ENCODE measurements at regions not wholly inside any gene's neighbourhood (a gene's known extent, or its start where the extent isn't known, plus 50 kb on each side); places are given as distances from the start of the nearest gene placed in this dataset.
"Not testable (repeated sequence)": the region's sequence is repeated elsewhere in the genome, so short reads cannot be mapped to it uniquely, and the experiment has no call there.

GRCh38 chr4:24179201-24179840 lies 289.5 kb upstream of the PPARGC1A start:
- intact Hi-C loops (cut with DNase I), result no loop called here

DNA sequence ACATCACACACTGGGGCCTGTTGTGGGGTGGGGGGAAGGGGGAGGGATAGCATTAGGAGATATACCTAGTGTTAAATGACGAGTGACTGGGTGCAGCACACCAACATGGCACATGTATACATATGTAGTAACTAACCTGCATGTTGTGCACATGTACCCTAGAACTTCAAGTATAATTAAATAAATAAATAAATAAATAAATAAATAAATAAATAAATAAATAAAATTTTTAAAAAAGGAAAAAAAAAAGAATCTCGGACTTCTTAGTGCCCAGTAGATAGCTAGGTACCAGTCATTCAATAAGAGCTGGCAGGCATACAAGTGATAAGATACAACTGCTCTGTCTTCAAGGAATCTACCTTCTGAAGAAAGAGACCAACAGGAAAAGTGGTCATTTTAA lies 287.6 kb upstream of the PPARGC1A start:
- intact Hi-C loops (cut with DNase I); DNase-seq: not testable (repeated sequence)

More at GRCh38 chr4:24179201-24179840, 289.5 kb upstream of the PPARGC1A start:
- no peak for DNase-seq

DNA sequence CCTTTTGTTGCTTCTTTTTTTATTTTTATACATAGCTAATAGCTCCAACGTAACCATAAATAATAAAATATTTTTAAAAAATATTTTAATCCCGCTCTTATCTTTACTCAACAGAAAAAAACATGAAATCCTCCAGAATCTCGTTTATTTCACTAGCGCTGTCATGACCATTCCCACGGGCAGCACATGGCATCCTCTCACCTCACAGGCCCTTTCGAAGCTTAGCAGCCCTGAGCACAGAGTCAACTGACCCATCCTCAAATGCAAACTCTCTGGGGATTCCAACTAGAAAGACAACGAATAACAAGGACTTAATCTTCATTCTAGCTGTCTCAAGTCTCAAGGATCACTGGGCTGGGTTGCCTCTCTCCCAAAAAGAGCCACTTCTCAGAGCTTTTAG lies 285.9 kb upstream of the PPARGC1A start:
- DNase-seq, result no peak
- intact Hi-C loops (cut with DNase I), result no loop called here

DNA sequence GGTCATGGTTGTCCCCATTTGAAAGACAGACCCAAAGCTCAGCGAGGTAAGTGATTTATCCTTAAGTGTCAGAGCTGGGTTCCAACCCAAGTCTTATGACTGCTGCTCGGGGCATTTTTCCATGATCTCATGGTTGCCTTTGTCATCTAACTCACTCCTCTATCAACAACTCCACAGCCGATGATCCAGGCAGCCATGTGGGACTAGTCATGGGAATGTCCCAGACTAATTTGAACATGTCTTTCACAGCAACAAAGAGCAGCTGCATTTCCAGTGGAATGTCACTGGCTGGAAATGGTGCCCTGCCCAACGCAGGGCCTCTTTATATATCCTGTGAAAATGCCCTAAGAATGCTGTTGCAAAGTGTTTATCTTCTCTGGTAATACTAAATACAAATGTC lies 284.8 kb upstream of the PPARGC1A start:
- DNase-seq, result no peak
- intact Hi-C loops (cut with DNase I), result no loop called here

DNA sequence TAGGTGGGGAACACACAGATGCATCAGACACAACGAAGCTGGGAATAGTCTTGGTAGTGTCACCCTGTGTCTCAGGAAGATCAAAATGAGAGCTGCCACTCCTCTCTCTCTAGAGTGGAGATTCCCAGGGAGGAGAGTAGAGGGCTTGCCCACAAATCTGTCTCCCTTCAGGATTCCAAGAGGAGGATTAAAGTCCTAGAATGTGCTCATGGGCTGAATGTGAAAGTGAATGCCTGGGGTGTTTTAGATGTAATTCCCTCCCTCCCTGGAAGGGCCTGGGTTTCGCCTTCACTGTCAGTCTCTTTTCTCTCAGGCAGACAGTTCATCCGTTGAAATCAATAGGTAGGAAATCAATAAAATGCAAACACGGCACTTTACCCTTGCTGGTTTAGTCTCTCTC lies 282.6 kb upstream of the PPARGC1A start:
- DNase-seq, result no peak
- intact Hi-C loops (cut with DNase I), result no loop called here

DNA sequence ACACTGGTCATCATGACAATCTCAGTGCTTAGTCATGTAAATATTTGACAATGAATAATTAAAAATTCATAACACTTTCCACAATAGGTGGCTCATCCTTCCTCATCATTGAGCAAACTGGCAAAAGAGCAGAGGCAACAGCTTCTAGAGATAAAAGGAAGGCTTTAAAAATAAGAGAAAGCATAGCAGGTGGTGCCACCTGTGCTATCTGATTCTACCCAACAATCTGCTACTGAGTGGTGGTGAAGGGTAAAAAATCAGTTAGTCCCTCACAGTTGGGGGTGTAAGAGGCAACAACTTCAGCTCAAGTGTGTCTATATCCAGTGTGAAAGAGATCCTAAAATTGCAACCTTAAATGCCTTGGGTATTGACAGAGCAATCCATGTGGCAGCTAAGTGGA lies 280.1 kb upstream of the PPARGC1A start:
- intact Hi-C loops (cut with DNase I), result no loop called here
- no peak for DNase-seq

- DNase-seq, result no peak
- intact Hi-C loops (cut with DNase I), result no loop called here
These were observed 278.8 kb upstream of the PPARGC1A start for GRCh38 chr4:24168658-24169057.

DNA sequence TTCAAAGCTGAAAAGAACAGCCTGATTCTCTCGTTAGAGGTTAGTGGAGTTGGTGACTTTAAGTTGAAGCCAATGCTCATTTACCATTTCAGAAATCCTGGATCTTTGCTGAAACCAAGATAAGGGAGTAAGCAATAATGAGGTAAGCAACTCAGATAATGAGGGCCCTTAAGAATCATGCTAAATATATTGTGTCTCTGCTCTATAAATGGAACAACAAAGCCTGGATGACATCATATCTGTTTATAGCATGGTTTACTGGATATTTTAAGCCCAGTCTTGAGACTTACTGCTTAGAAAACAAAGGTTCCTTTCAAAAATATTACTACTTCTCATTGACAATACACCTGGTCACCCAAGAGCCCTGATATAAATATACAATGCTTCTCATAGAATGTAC lies 276.7 kb upstream of the PPARGC1A start:
- intact Hi-C loops (cut with DNase I), result no loop called here
- DNase-seq, result no peak

DNA sequence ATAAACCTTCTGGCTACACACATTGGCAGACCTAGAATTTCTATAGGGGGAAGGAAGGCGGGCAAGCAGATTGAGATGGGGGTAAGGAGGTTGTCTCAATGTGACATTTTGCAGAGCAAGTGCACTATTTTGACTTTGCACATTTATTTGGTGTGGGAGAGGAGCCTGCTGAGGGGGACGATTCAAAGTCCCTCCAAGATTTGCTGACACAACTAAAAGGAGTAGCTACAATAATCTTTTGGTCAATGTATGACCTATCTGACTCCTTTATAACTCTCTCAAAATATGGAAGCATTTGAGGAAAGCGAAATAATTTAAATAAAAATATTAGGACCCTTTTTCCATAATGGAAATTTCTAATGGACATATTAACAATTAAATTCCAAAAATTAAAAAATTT lies 274.9 kb upstream of the PPARGC1A start:
- intact Hi-C loops (cut with DNase I), result no loop called here
- no peak for DNase-seq

GRCh38 chr4:24164054-24164693 lies 274.3 kb upstream of the PPARGC1A start:
- no peak for DNase-seq
- intact Hi-C loops (cut with DNase I), result no loop called here

GRCh38 chr4:24163314-24163713 lies 273.5 kb upstream of the PPARGC1A start:
- no peak for DNase-seq
- intact Hi-C loops (cut with DNase I), result no loop called here

DNA sequence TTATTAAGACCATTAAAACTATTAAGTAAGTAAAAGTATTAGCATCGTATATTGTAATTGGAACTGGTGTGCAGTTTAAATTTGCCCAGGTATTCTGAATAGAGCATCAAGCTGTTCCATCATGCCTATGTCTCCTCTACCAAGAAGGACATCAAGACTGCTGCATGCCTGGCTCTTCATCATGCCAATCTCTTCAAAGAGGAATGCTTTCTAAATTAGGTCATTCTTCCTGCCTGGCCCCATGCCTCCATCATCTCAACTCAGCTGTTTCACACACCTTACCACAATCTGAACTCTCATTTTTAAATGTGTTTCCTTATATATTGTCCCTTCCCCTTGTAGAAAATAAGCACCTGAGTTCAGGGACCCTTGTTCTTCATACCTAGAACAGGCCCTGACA lies 270.5 kb upstream of the PPARGC1A start:
- DNase-seq, result no peak
- intact Hi-C loops (cut with DNase I), result no loop called here

DNA sequence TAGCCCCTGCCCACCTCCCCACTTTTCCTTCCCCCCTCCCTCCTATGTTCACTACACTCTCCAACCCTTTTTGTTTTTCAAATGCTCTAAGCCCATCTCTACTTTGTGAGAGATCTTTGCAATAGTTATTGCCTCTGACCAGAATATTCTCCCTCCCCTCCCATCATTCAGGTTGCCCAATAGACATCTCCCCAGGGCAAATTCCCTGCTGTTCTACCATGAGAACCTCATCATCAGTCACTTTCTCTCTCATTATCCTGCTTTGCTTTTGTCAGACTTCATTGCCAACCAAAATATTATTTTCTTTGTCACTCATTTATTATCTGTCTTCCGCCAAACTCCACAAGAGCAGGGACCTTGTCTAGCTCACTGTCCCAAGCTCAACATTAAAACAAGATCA lies 268.2 kb upstream of the PPARGC1A start:
- intact Hi-C loops (cut with DNase I), result no loop called here
- DNase-seq, result no peak

DNA sequence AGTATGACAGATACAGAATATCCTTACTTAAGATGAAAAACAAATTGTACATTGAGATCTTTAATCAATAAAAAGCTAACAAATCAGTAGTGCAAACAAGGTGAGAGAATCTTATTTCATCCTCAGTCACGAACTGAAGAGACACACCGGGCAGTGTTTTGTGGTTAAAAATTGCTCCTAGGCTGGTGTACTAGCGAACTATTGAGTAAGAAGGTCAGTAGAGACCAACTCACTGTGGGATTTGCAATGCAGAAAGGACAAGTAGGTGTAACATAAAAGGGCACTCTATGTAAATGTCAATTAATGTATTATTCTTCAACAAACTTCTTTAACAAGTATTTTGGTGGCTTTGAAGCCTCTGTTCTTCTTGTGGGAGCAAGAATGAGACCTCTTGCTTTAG lies 260.2 kb upstream of the PPARGC1A start:
- DNase-seq, result no peak
- intact Hi-C loops (cut with DNase I), result no loop called here

DNA sequence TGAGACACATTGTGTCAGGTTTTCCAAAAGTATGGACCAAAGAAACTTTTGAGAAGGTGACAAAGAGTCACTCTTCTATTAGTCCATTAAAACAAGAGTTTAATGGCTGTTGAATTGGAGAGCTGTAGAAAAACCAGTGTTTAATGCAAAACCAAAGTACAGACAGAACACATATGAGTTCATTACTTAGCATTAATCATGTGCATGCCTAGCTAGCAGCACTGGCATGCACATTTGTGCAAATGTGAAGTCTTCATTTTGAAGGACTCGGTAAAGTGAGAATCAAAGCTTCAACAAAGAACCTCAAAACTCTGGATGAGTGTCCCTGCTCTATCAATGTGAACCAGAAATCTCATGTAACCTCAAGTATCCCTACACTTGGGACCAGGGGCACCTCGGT lies 256.3 kb upstream of the PPARGC1A start:
- intact Hi-C loops (cut with DNase I), result no loop called here
- DNase-seq, result no peak

DNA sequence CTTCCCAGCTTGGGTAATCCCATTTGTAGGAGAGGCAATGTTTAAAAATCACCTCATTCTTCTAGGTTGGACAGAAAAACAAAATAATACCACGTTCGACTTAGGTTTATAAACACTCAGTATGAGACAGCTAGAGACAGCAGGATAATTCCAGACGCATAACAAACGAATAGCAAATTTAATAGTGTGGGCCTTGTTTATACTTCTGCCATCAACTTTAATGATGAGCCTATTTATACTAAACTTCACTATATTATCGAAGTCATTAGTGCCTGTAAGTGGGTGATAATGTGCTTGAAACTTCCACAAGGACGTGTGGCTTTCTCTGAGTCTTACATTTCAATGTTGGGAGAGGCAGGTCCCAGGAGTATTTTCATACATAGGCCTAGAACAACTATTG lies 255.7 kb upstream of the PPARGC1A start:
- DNase-seq, result no peak
- intact Hi-C loops (cut with DNase I), result no loop called here

GRCh38 chr4:24144381-24144780 lies 254.5 kb upstream of the PPARGC1A start:
- intact Hi-C loops (cut with DNase I), result no loop called here
- no peak for DNase-seq

GRCh38 chr4:24143741-24144140 lies 253.9 kb upstream of the PPARGC1A start:
- intact Hi-C loops (cut with DNase I), result no loop called here
- DNase-seq, result peak in 5 of 10 donors; percentile 6 to 86 (median 13)

- no peak for DNase-seq
- intact Hi-C loops (cut with DNase I), result no loop called here
These were observed 252.0 kb upstream of the PPARGC1A start for GRCh38 chr4:24141836-24142235.

DNA sequence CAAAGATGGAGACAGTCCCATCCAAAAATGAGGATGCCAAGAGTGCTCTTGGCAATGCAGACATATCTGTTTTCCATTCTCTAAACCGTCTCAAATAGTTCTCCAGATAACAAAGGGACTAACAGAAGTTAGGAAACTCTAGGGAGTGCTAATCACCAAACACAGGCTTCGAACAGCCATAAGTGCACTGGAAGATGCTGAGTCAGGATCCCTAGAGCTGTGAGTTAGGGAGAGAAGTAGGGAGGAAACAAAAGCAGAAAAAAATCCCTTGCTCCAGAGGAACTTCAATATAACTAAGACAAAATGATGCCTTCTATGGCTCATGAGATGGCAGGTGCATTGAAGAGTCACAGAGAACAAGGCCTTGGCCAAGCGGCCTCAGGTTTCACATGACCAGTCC lies 251.0 kb upstream of the PPARGC1A start:
- DNase-seq, result no peak
- intact Hi-C loops (cut with DNase I), result no loop called here

- intact Hi-C loops (cut with DNase I), result no loop called here
- DNase-seq, result no peak
These were observed 248.1 kb upstream of the PPARGC1A start for GRCh38 chr4:24137671-24138601.

Measured in posterior cingulate gyrus (tissue), 11 donors.